ENCODE measurements at regions not wholly inside any gene's neighbourhood (a gene's known extent, or its start where the extent isn't known, plus 50 kb on each side); places are given as distances from the start of the nearest gene placed in this dataset.

DNA sequence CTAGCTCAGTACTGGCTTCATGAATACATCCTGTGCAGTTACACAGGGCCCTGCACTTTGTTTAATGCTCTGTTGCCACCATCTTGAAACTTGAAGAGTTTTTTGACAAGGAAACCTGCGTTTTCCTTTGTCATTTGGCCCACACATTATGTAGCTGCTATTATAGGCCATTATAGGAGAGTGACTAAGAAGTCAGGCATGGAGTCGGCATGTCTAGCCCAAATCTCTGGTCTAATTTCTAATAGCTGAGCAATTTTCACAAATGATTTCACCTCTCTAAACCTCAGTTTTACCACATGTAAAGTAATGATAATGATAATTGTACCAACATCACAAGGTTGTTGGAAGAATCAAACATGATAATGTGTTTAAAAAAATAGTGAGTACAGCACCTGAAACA, 67.1 kb upstream of the MYLIP start:
- DNase-seq: no peak
- H3K4me1 ChIP-seq: no peaks in the 10 kb centered on the region
- intact Hi-C loops (cut with micrococcal nuclease): no loop called here
- no peaks in the 10 kb centered on the region for H3K27me3 ChIP-seq (ENCODE audit: low read depth)
- H3K27ac ChIP-seq (replicated peaks): no peak overlapping the region
- H3K4me3 ChIP-seq: no peak overlapping the region
- H3K36me3 ChIP-seq: no peaks in the 10 kb centered on the region
- no peaks in the 10 kb centered on the region for H3K9me3 ChIP-seq (replicated peaks)
- no peak for TF ChIP-seq CTCF (IDR thresholded peaks at IDR 0.05; ENCODE audit: borderline replicate concordance)

GRCh38 chr6:16060039-16060438, 68.8 kb upstream of the MYLIP start:
- no peak overlapping the region for H3K27ac ChIP-seq (replicated peaks)
- intact Hi-C loops (cut with micrococcal nuclease): no loop called here
- no peak for TF ChIP-seq CTCF (IDR thresholded peaks at IDR 0.05; ENCODE audit: borderline replicate concordance)
- H3K4me1 ChIP-seq: no peaks in the 10 kb centered on the region
- no peaks in the 10 kb centered on the region for H3K9me3 ChIP-seq (replicated peaks)
- DNase-seq: no peak
- H3K36me3 ChIP-seq: no peaks in the 10 kb centered on the region
- H3K27me3 ChIP-seq (ENCODE audit: low read depth): no peaks in the 10 kb centered on the region
- H3K4me3 ChIP-seq: no peak overlapping the region

DNA sequence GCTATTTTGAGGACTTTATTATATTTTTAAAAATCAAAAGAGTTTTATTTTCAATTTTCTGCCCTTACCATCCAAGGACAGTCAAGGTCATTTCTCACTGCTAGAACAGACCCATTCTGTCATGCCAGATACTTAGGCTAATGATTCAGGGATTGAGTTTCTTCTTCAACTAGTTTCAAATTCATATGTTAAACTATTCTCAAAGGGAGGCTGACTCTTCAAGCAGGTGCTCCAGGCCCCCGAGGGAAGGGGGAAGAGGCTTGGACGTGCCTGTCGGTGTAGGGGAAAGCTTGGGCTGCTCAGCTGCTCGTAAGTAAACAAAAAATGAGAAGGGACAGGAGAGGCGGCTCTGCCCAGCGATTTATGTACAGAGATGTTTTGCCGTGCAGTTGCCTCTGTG, 69.4 kb upstream of the MYLIP start:
- Histone ChIP-seq H3K4me3 (no peak overlapping the region), H3K27me3 (ENCODE audit: low read depth) (no peaks in the 10 kb centered on the region), H3K36me3 (no peaks in the 10 kb centered on the region), H3K27ac (replicated peaks) (no peak overlapping the region), H3K4me1 (no peaks in the 10 kb centered on the region), H3K9me3 (replicated peaks) (no peaks in the 10 kb centered on the region)
- DNase-seq: no peak
- TF ChIP-seq CTCF (IDR thresholded peaks at IDR 0.05; ENCODE audit: borderline replicate concordance): no peak
- intact Hi-C loops (cut with micrococcal nuclease): no loop called here

- no peak for TF ChIP-seq CTCF (IDR thresholded peaks at IDR 0.05; ENCODE audit: borderline replicate concordance)
- no peaks in the 10 kb centered on the region for H3K27me3 ChIP-seq (ENCODE audit: low read depth)
- DNase-seq: no peak
- no peaks in the 10 kb centered on the region for H3K36me3 ChIP-seq
- H3K27ac ChIP-seq (replicated peaks): no peak overlapping the region
- intact Hi-C loops (cut with micrococcal nuclease): no loop called here
- H3K4me1 ChIP-seq: no peaks in the 10 kb centered on the region
- no peak overlapping the region for H3K4me3 ChIP-seq
- H3K9me3 ChIP-seq (replicated peaks): no peaks in the 10 kb centered on the region
These were observed 69.9 kb upstream of the MYLIP start for GRCh38 chr6:16058929-16059345.

DNA sequence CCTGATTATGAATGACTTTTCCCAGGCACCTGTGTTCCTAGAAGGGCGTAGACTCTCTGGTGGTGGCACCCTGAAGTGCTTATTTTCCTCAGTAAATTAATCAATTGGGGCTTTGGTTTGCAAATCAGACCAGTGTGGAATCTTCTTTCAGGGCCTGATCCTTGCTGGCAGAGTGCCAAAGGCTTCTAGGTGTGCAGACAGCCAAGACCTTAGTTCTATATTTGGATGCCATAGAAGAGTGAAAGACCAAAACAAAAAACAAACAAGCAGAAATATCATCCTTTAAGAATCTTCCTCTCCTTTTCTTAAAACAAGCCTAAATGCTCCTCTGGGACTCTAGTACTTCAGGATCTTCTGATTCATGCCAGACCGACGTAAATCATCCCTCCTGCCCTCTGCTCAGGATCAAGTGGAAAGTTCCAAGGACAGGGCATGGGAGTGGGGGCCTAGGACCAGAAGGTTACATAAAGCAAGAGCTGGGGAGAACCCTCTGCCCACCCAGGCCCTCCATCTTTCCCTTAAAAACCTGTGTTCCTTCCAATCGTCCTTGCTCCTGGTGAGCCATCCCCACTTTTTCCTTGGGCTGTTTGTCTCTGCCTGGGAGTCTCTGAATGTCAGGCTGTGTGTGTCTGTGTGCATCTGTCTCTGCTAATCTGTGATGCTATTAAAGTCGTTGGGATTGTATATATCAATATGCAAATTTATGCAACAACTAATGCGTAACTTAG, 70.5 kb upstream of the MYLIP start:
- no peak for TF ChIP-seq CTCF (IDR thresholded peaks at IDR 0.05; ENCODE audit: borderline replicate concordance)
- intact Hi-C loops (cut with micrococcal nuclease): no loop called here
- no peak for DNase-seq
- no peak overlapping the region for H3K4me3 ChIP-seq
- H3K36me3 ChIP-seq: no peaks in the 10 kb centered on the region
- no peaks in the 10 kb centered on the region for H3K4me1 ChIP-seq
- H3K27me3 ChIP-seq (ENCODE audit: low read depth): no peaks in the 10 kb centered on the region
- no peak overlapping the region for H3K27ac ChIP-seq (replicated peaks)
- H3K9me3 ChIP-seq (replicated peaks): no peaks in the 10 kb centered on the region
